H1 (cell line): ENCODE measurements at regions not wholly inside any gene's neighbourhood (a gene's known extent, or its start where the extent isn't known, plus 50 kb on each side); places are given as distances from the start of the nearest gene placed in this dataset.

Experiments
- CTCF ChIA-PET: fragments of 300-600 bp; sonication (Branson Sonifier 250); formaldehyde crosslinking; loops from one replicate; lab custom pipeline; 2021; ENCODE audit not compliant: partially characterized antibody; lab: Charles Lee
- POLR2A ChIA-PET: fragments of 300-600 bp; sonication (Branson Sonifier 250); formaldehyde crosslinking; loops from one replicate; lab custom pipeline; 2021; ENCODE audit warnings: inconsistent platforms; ENCODE audit not compliant: partially characterized antibody; lab: Charles Lee
- DNase-seq, 2 experiments: peaks; one replicate each; pipeline versions ENCODE4 v3.0.0 to v3.0.0-alpha.2; 2010 to 2022; ENCODE audit warnings: low spot score in 2 of 2, low read depth in 1 of 2, mixed read lengths in 1 of 2
- FAIRE-seq: peaks from 2 replicates; lab custom pipeline; 2011; peaks lifted over from hg19 to GRCh38; lab: Jason Lieb, UNC
- H2AFZ ChIP-seq: 2 replicates; pipeline ENCODE4 v1.8.1; 2012; ENCODE audit warnings: low read length, inconsistent platforms
- H2AK5ac ChIP-seq: 2 replicates; pipeline ENCODE4 v1.6.1; 2013; ENCODE audit warnings: low read depth, low read length
- H2BK120ac ChIP-seq: replicated peaks from 2 replicates; pipeline ENCODE3; 2013; ENCODE audit warnings: low read depth, low read length, inconsistent platforms
- H2BK12ac ChIP-seq: 2 replicates; pipeline ENCODE4 v1.6.1; 2013; ENCODE audit warnings: low read depth, low read length
- H2BK15ac ChIP-seq: 2 replicates; pipeline ENCODE4 v1.6.1; 2013; ENCODE audit warnings: low read length
- H2BK20ac ChIP-seq: 2 replicates; pipeline ENCODE4 v1.6.1; 2013; ENCODE audit warnings: low read length
- H2BK5ac ChIP-seq: 2 replicates; pipeline ENCODE4 v1.6.1; 2013; ENCODE audit warnings: low read depth, low read length
- H3K14ac ChIP-seq: 2 replicates; pipeline ENCODE4 v1.6.1; 2013; ENCODE audit warnings: inconsistent platforms; ENCODE audit not compliant: insufficient read length
- H3K18ac ChIP-seq: 2 replicates; pipeline ENCODE4 v1.6.1; 2013; ENCODE audit warnings: low read length; ENCODE audit errors: extremely low read depth
- H3K23ac ChIP-seq: 2 replicates; pipeline ENCODE4 v1.6.1; 2013; ENCODE audit warnings: inconsistent platforms; ENCODE audit not compliant: insufficient read length
- H3K23me2 ChIP-seq: 2 replicates; pipeline ENCODE4 v1.6.1; 2013; ENCODE audit warnings: low read depth, low read length
- H3K27ac ChIP-seq: 2 replicates; pipeline ENCODE4 v1.6.1; 2011; ENCODE audit warnings: low read depth, low read length, inconsistent platforms
- H3K27me3 ChIP-seq, 4 experiments: replicated peaks in 1 of 4; 1 replicate in 1 of 4; 2 replicates in 3 of 4; pipeline versions ENCODE4 v1.6.1 to v1.8.1; 2011 to 2013; ENCODE audit warnings: low read length in 3 of 4, mild to moderate bottlenecking in 3 of 4, inconsistent platforms in 2 of 4, mixed read lengths in 2 of 4, moderate library complexity in 1 of 4; ENCODE audit not compliant: control insufficient read depth in 3 of 4, insufficient read depth in 3 of 4; ENCODE audit errors: extremely low read depth in 1 of 4
- H3K36me3 ChIP-seq, 4 experiments: 2 replicates each; pipeline versions ENCODE4 v1.6.1 to v1.8.1; 2011 to 2013; ENCODE audit warnings: mild to moderate bottlenecking in 4 of 4, low read length in 3 of 4, moderate library complexity in 2 of 4, control low read depth in 1 of 4, inconsistent platforms in 1 of 4; ENCODE audit not compliant: insufficient read depth in 4 of 4, control insufficient read depth in 2 of 4
- H3K4ac ChIP-seq: replicated peaks from 2 replicates; pipeline ENCODE3; 2013; ENCODE audit warnings: low read length, low read depth, mixed read lengths, inconsistent platforms; ENCODE audit not compliant: insufficient read length
- H3K4me1 ChIP-seq, 4 experiments: replicated peaks in 1 of 4; 1 replicate in 1 of 4; 2 replicates in 3 of 4; pipeline versions ENCODE4 v1.6.1 to v1.8.1; 2011 to 2013; ENCODE audit warnings: low read length in 3 of 4, inconsistent platforms in 2 of 4, mixed read lengths in 1 of 4; ENCODE audit not compliant: insufficient read depth in 4 of 4, control insufficient read depth in 3 of 4
- H3K4me2 ChIP-seq, 2 experiments: 2 replicates each; pipeline versions ENCODE4 v1.6.1 to v1.8.1; 2011 to 2013; ENCODE audit warnings: low read depth in 2 of 2, low read length in 2 of 2, control low read depth in 1 of 2, inconsistent platforms in 1 of 2, mild to moderate bottlenecking in 1 of 2; ENCODE audit not compliant: insufficient read depth in 1 of 2
- H3K4me3 ChIP-seq, 4 experiments: fragments of 200-600, 300-600 bp in 1 of 4; sonication (generic), shearing (Covaris generic), sonication (Bioruptor Twin) in 1 of 4; 2 replicates each; pipeline versions ENCODE4 v1.5.1 to v1.8.1; 2011 to 2016; ENCODE audit warnings: low read length in 4 of 4, low read depth in 3 of 4, control low read depth in 2 of 4, inconsistent platforms in 2 of 4, mild to moderate bottlenecking in 2 of 4, mixed read lengths in 1 of 4, moderate library complexity in 1 of 4; ENCODE audit not compliant: insufficient read depth in 2 of 4; ENCODE audit errors: extremely low read depth in 1 of 4
- H3K56ac ChIP-seq: replicated peaks from 2 replicates; pipeline ENCODE3; 2013; ENCODE audit warnings: low read depth, mild to moderate bottlenecking, mixed read lengths, low read length, inconsistent platforms; ENCODE audit not compliant: insufficient read length
- H3K79me1 ChIP-seq: 2 replicates; pipeline ENCODE4 v1.6.1; 2013; ENCODE audit warnings: low read depth, low read length, control low read depth
- H3K79me2 ChIP-seq, 2 experiments: 2 replicates each; pipeline versions ENCODE4 v1.6.1 to v1.8.1; 2012 to 2013; ENCODE audit warnings: low read length in 2 of 2, mild to moderate bottlenecking in 2 of 2, inconsistent platforms in 1 of 2; ENCODE audit not compliant: insufficient read depth in 2 of 2, control insufficient read depth in 1 of 2
- H3K9ac ChIP-seq, 4 experiments: replicated peaks in 1 of 4; 1 replicate in 1 of 4; 2 replicates in 3 of 4; pipeline versions ENCODE4 v1.6.1 to v1.8.1; 2011 to 2013; ENCODE audit warnings: low read depth in 3 of 4, low read length in 3 of 4, control low read depth in 2 of 4, mild to moderate bottlenecking in 2 of 4, moderate library complexity in 2 of 4, inconsistent platforms in 1 of 4; ENCODE audit errors: extremely low read depth in 1 of 4
- H3K9me3 ChIP-seq, 2 experiments: 2 replicates each; pipeline versions ENCODE4 v1.6.1 to v1.8.1; 2012 to 2013; ENCODE audit warnings: mild to moderate bottlenecking in 2 of 2, moderate library complexity in 2 of 2, control low read depth in 1 of 2, inconsistent platforms in 1 of 2, low read depth in 1 of 2, low read length in 1 of 2, mixed read lengths in 1 of 2; ENCODE audit not compliant: insufficient read depth in 2 of 2
- H4K20me1 ChIP-seq, 2 experiments: replicated peaks in 1 of 2; 2 replicates each; pipeline versions ENCODE3 to v1.8.1; 2011 to 2013; ENCODE audit warnings: inconsistent platforms in 2 of 2, low read length in 2 of 2, mild to moderate bottlenecking in 1 of 2; ENCODE audit not compliant: insufficient read depth in 2 of 2, control insufficient read depth in 1 of 2
- H4K5ac ChIP-seq: 2 replicates; pipeline ENCODE4 v1.6.1; 2013; ENCODE audit warnings: low read length, low read depth, mixed read lengths, inconsistent platforms; ENCODE audit not compliant: insufficient read length
- H4K8ac ChIP-seq: 2 replicates; pipeline ENCODE4 v1.8.0; 2013; ENCODE audit warnings: mild to moderate bottlenecking, moderate library complexity, low read length, inconsistent platforms; ENCODE audit not compliant: insufficient read depth; ENCODE audit errors: extremely low read depth
- H4K91ac ChIP-seq: replicated peaks from 2 replicates; pipeline ENCODE3; 2013; ENCODE audit warnings: low read length, mixed read lengths, inconsistent platforms; ENCODE audit not compliant: insufficient read length
- CEBPB ChIP-seq: IDR thresholded peaks from 2 replicates; pipeline ENCODE4 v1.6.1; 2012; ENCODE audit warnings: low read depth, low read length
- EP300 ChIP-seq, 2 experiments: IDR thresholded peaks; 1 replicate in 1 of 2; 2 replicates in 1 of 2; pipeline ENCODE4 v1.6.1; 2011 to 2012; ENCODE audit warnings: low read depth in 2 of 2, low read length in 2 of 2, mild to moderate bottlenecking in 2 of 2, borderline replicate concordance in 1 of 2, inconsistent platforms in 1 of 2, moderate library complexity in 1 of 2
- HDAC6 ChIP-seq: IDR thresholded peaks from one replicate; pipeline ENCODE4 v1.7.1; 2012; ENCODE audit warnings: low read depth, mild to moderate bottlenecking, inconsistent platforms, low read length, moderate library complexity
- JUN ChIP-seq: IDR thresholded peaks from 2 replicates; pipeline ENCODE4 v1.6.1; 2011; ENCODE audit warnings: low read depth, mild to moderate bottlenecking, improper control_type of control experiment, low read length
- MAX ChIP-seq: IDR thresholded peaks from 2 replicates; pipeline ENCODE4 v1.6.1; 2012; ENCODE audit warnings: inconsistent platforms
- POU5F1 ChIP-seq: IDR thresholded peaks from 2 replicates; pipeline ENCODE4 v1.6.1; 2011; ENCODE audit warnings: low read depth, mild to moderate bottlenecking, low read length, moderate library complexity
- WGBS, 2 experiments: shearing (Covaris generic) in 1 of 2; methylation state at CpG; one replicate each; pipeline versions ENCODE4 v1.1.6 to v1.1.7; 2013 to 2015; ENCODE audit warnings: low lambda C conversion rate in 2 of 2, mixed read lengths in 2 of 2, inconsistent platforms in 1 of 2, low coverage in 1 of 2, missing lambda C conversion rate in 1 of 2; ENCODE audit not compliant: insufficient replicate concordance in 2 of 2, insufficient coverage in 1 of 2, insufficient read length in 1 of 2; ENCODE audit errors: extremely low coverage in 1 of 2, missing lambda C conversion rate in 1 of 2; 5-methylcytosine and 5-hydroxymethylcytosine counted together

GRCh38 chr4:66475596-66475995, 805.3 kb upstream of the EPHA5 start:
- no peak overlapping the region for H2BK5ac ChIP-seq
- no peak overlapping the region for H3K4me3 ChIP-seq
- no peak overlapping the region for H2AK5ac ChIP-seq
- H2BK15ac ChIP-seq, result no peak overlapping the region
- H2AFZ ChIP-seq, result no peak overlapping the region
- no peaks in the 10 kb centered on the region for H3K9me3 ChIP-seq
- FAIRE-seq (no peak), DNase-seq (no peak)
- no peaks in the 10 kb centered on the region for H4K20me1 ChIP-seq
- POLR2A ChIA-PET, result no interaction called here
- no peaks in the 10 kb centered on the region for H3K23me2 ChIP-seq
- no peak overlapping the region for H2BK12ac ChIP-seq
- no peak overlapping the region for H3K9ac ChIP-seq
- no peaks in the 10 kb centered on the region for H3K79me2 ChIP-seq
- H3K27me3 ChIP-seq, result no peaks in the 10 kb centered on the region
- TF ChIP-seq CEBPB, result no peak
- no peak for TF ChIP-seq JUN
- no peak for TF ChIP-seq POU5F1
- TF ChIP-seq HDAC6, result no peak
- no peak for TF ChIP-seq EP300 (IDR thresholded peaks at IDR 0.05; ENCODE audit: borderline replicate concordance in 1 of 2, low read depth in 2 of 2, low read length in 2 of 2)
- TF ChIP-seq MAX, result no peak
- H3K23ac ChIP-seq, result no peak overlapping the region
- H3K14ac ChIP-seq, result no peak overlapping the region
- H3K4me1 ChIP-seq, result no peaks in the 10 kb centered on the region
- no peaks in the 10 kb centered on the region for H3K36me3 ChIP-seq
- H4K8ac ChIP-seq, result no peak overlapping the region
- no peak overlapping the region for H3K27ac ChIP-seq
- H4K91ac ChIP-seq, result no peak overlapping the region
- H3K79me1 ChIP-seq, result no peaks in the 10 kb centered on the region
- 87% methylated on average over 3 of the region's 3 CpGs; no CpG with 5 or more reads in 1 of the 2 experiments for WGBS, 2 experiments
- no peak overlapping the region for H2BK120ac ChIP-seq
- CTCF ChIA-PET, result no interaction called here
- H3K56ac ChIP-seq, result no peak overlapping the region
- no peak overlapping the region for H3K18ac ChIP-seq
- no peak overlapping the region for H4K5ac ChIP-seq
- H2BK20ac ChIP-seq, result no peak overlapping the region
- H3K4ac ChIP-seq, result no peak overlapping the region
- no peak overlapping the region for H3K4me2 ChIP-seq
